ENCODE measurements at regions not wholly inside any gene's neighbourhood (a gene's known extent, or its start where the extent isn't known, plus 50 kb on each side); places are given as distances from the start of the nearest gene placed in this dataset.
"Not testable (repeated sequence)": the region's sequence is repeated elsewhere in the genome, so short reads cannot be mapped to it uniquely, and the experiment has no call there.

DNA sequence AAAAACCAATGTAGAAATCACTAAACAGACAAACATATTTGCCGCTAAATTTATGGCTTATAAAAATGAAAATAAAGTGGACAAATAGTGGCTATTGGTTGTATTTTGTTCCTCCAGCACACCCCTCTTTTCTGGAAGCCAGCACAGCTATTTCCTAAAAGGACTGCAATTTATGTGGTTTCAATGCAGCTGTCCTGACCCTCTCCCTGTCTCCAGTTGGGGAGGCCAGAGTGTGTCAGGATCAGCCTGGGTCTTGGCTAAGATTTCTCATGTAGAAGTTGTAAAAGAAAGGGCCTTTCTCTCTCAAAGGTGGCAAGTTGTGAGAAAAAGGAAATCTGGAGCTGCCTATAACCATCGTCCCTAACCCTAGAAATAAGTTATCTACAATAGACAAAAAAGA is 165.6 kb downstream of the ALDH8A1 start:
- no peak for DNase-seq (ENCODE audit: low read depth)

DNA sequence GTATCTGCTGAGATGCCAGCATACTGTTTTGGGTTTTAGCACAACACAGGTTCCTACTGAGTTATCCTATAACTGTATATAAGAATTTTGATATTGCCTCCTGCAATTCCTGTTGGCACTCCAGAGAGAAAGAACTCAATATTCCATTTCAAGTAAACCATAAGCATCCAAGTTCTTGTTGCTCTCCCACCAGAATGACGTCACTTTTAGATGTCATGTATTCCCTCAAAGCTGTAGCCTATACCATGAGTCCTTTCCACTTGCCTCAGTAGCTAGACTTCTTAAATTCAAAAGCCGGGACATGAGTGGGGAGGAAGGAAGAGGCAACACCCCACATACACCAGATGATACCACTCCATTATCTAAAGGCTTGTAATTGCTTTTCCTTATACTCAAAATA is 171.5 kb downstream of the ALDH8A1 start:
- no peak for DNase-seq (ENCODE audit: low read depth)

DNA sequence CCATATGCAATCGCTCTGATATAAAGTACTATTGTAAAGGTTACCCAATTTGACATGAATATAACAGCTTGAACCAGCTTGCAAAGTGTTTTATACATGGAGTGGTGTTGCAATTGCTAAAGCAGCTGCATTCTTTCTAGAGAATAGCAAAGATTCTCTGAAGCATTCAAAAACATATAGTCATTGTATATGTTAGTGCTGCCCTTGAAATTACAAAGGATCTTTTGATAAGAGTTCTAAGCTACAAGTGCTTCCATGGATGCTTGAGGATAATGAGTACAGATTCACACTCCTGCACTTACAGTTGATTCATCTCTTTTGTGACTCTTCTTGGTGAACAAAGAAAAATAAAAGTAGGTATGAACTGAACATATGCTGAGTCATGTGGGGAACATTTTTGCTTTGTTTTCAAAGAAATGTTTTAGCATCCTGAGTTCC is 175.7 kb downstream of the ALDH8A1 start:
- peak; percentile 27 for DNase-seq (ENCODE audit: low read depth)

DNA sequence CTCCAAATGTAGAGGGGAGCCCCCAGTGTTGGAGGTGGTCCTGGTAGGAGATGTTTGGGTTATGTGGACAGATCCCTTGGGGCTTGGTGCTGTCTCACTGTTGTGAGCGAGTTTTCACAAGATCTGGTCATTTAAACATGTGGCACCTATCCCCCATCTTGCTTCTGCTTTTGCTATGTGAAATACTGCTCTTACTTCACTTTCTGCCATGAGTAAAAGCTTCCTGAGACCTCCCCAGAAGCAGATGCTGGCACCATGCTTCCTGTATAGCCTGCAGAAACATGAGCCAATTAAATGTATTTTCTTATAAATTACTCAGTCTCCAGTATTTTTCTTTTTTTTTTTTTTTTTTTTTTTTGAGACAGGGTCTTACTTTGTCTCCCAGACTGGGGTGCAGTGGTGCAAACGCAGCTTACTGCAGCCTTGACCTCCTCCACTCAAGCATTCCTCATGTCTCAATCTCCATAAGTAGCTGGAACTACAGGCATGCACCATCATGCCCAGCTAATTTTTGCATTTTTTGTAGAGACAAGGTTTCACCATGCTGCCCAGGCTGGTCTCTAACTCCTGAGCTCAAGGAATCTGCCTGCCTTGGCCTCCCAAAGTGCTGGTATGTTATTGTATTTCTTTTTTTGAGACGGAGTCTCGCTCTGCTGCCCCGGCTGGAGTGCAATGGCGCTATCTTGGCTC is 177.1 kb downstream of the ALDH8A1 start:
- DNase-seq (ENCODE audit: low read depth): no peak

DNA sequence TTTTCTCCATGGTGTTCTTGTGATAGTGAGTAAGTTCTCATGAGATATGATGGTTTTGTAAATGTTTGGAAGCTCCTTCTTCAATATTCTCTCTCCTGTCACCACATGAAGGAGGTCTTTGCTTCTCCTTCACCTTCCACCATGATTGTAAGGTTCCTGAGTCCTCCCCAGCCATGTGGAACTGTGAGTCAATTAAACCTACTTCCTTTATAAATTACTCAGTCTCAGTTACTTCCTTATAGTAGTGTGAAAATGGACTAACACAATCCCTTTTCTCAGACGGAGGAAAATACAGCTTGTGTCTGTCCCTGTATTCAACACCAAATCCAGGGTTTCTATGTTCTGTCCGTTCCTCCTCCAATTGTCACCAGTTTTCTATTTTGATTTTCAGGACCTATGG is 181.0 kb downstream of the ALDH8A1 start:
- no peak for DNase-seq (ENCODE audit: low read depth)

DNA sequence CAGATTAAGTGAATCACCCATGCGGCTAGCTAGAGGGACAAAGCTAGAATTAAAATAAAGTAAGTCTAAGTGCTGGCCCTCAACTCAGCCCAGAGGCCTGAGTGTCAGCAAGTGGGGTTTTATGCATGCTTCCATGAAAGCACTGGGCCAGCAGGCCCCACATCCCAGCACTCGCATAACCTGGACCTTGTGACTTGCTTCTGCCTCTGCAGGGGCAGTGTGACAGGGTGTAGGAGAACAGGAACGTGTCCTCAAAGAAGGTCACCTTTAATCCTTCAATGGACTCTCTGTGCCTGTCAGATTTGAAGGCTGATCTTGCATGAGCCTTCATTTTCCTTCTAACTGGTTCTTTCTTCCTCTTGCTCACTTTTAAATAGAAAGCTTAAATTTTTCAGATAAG is 183.4 kb downstream of the ALDH8A1 start:
- DNase-seq (ENCODE audit: low read depth): no peak

DNA sequence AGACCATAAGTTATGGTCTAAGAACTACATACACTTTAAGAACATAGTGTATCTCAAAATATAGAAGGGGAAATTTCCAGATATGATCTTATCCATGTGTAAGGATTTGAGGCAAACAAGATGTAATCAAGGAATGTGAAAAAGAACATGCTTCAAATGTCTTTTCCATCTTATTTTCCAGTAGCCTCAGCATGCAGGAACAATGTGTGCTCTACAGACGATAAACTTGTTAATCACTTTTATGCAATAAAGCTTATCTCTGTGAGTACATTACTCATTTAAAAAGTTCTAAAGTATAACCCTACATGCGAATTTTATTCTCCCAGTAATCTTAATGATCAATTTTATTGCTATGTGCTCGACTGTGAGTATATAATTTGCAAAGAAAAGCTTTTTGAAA is 185.2 kb downstream of the ALDH8A1 start:
- no peak for DNase-seq (ENCODE audit: low read depth)

DNA sequence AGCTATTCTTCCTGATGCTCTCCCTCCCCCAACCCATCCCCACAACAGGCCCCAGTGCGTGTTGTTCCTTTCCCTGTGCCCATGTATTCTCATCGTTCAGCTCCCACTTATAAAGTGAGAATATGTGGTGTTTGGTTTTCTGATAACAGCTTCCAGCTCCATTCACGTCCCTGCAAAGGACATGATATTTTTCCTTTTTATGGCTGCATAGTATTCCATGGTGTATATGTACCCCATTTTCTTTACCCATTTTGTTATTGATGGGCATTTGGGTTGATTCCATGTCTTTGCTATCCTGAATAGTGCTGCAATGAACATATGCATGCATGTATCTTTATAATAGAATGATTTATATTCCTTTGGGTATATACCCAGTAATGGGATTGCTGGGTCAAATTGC is 186.3 kb downstream of the ALDH8A1 start:
- not testable (repeated sequence) for DNase-seq (ENCODE audit: low read depth)

DNA sequence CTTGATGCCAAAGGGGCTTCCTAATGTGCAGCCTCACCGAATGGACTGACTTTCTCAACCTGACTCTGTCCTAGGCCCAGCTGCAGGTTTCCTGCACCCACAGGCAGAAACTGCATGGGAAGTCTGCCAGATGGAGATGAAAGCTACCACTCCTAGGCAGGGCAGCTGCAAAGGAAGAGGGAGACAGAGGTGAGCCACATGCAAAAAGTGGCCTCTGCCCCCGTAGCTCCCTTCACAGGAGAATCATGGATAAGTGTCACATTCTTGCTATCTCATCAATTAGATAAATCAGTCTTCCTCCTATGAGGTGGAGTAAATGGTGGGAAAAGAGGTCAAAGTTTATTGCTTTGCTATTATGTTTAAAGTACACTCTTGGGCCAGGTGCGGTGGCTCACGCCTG is 191.3 kb downstream of the ALDH8A1 start:
- no peak for DNase-seq (ENCODE audit: low read depth)

DNA sequence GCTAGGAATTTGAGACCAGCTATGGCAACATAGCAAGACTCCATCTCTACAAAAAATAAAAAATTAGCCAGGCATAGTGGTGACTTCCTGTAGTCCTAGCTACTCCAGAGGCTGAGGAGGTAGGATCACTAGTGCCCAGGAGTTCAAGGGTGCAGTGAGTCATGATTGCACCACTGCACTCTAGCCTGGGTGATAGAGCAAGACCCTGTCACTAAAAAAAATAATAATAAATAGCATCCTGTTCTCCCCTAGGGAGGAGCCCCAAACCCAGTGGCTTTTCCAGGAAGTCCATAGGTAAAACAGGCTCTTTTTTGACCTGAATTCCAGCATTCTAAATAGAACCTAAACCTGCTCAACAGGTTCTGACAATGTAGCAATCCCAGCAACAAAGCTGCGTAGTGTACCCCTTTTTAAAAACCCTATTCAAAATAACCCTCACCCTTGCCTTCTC is 192.0 kb downstream of the ALDH8A1 start:
- DNase-seq (ENCODE audit: low read depth): no peak

DNA sequence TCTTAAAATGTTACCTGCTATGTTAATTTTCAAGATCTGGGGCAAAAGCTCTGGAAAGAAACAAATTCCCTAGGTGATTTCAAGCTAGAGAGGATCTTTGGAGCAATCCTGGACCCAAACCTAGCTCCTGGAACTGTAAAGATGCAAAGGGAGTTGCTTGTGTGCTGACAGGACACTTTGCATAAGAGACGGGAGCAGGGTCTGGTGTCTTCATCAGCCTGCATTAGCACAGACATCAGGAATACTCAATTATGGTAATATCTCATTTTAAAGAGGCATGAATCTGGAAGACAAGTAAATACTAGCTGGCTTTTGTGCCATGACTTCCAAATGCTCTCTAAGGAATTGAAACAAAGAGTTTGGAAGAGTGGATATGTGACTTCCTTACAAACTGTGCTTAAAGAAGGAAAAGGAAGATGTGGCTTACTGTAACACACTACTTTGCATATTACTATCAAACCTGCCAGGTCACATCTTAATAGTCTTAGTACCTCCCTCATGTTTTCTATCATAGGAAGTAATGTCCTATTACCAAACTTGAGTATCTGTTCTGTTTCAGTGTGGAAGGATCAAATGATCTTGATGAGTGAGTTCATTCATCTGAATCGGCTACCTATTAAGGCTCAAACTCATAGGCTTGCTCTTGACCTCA is 193.4 kb downstream of the ALDH8A1 start:
- no peak for DNase-seq (ENCODE audit: low read depth)

DNA sequence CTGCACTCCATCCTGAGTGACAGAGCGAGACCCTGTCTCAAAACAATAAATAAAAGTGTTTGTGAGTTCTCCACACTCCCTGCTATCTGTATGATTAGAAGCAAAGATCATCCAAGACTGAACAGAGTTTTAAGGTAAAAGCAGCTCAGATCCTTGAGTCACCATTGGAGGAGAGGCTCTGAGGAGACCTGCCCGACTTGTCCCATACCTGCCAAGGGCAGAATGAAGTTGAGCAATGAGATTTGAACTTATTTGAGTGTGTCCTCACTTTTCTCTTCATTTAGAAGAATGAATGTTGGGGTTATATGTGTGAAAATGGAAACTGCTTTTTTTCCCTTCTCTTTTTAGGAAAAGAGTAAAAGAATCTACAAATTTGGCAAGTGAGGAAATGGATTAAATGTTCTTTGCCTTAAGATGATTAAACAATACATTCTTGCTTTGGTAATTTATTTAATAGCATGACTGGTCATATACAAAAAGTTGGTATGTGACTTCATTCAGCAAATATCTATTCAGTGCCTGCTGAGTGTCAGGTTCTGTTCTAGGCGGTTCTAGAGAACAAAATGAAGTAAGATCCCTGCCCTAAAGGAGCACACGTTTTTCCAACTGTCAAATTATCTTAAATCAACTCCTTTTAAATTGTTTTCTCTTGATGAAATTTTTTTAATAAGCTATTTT is 195.7 kb downstream of the ALDH8A1 start:
- no peak for DNase-seq (ENCODE audit: low read depth)

DNA sequence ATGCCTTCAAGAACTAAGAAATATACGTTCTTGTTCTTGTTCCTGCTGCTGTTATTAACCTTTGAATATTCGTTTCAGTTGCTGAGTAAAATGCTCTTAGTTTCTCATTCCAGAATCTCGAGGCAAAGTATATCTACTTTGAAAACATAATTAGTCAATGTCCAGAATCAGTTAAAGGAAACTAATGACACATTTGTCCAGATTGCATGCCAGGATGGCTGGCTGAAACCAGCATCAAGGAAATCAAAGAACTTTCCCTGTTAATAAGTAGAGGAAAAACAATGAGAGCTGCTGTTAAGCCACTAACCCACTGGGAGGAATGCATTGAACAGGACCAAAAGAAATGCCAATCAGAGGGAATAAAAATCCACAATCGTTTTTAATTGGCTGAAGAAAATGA is 196.9 kb downstream of the ALDH8A1 start:
- no peak for DNase-seq (ENCODE audit: low read depth)

DNA sequence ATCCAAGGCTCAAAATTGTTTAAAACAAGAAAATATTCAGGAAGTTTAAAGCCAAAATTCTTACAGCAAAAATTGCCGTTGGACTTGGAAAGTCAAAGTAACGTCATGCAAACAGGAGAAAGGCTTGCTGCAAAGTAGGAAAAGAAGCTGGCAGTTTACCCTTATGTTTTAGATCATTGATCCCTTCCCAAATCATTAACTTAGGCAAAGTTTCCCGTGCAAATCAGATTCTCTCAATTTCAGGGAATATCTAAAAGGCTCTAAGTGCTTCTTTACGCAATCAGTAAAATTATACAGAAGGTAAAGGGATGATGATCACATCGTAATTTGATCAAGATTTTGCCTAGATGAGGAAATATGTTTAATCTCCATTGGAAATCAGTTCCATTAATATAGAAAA is 197.5 kb downstream of the ALDH8A1 start:
- no peak for DNase-seq (ENCODE audit: low read depth)

DNA sequence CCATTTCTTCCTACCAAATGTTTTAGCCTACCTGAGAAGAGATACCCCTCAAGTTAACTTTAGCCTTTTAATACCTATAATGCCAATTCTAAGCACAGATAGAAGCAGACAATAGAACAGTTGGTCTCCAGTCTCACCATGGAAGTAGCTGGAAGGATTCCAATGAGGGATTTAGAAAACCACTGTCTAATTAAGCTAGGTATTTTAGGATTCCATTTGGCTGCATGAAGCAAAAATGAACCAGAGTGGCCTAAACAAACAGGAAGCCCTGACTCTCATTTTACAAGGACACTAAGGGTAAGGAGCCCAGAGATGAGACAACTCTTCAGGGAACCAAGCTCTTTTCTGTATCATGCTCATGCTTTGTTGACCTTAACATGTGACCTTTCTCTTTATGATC is 199.2 kb downstream of the ALDH8A1 start:
- peak; percentile 50 for DNase-seq (ENCODE audit: low read depth)

DNA sequence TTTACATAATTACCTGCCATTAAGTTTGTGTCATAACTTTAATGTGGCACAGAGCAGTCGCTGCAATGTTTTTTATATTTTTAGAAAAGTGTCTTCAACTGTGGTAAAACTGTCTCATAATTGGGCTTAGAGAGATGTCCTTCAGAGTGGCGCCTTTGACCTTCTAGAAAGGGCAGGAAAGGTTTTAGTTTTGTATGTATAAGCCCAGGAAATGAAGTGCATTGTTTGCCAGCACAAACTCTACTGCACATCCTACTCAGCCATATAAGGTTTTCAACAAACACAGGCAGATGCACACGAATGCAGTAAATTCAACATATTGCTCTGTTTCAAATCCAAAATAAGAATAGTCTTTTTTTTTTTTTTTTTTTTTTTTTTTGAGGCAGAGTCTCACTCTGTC is 201.4 kb downstream of the ALDH8A1 start:
- no peak for DNase-seq (ENCODE audit: low read depth)

DNA sequence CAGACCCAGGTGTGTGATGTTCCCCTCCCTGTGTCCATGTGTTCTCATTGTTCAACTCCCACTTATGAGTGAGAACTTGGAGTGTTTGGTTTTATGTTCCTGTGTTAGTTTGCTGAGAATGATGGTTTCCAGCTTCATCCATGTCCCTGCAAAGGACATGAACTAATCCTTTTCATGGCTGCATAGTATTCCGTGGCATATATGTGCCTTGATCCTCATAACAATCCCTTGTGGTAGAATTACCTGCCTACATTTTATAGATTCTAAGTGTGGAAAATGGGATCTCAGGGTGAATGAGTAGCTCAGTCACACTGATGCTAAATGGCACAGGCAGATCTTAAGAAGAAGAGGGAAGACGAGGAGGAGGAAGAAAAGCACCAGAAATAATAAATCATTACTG is 202.7 kb downstream of the ALDH8A1 start:
- not testable (repeated sequence) for DNase-seq (ENCODE audit: low read depth)

DNA sequence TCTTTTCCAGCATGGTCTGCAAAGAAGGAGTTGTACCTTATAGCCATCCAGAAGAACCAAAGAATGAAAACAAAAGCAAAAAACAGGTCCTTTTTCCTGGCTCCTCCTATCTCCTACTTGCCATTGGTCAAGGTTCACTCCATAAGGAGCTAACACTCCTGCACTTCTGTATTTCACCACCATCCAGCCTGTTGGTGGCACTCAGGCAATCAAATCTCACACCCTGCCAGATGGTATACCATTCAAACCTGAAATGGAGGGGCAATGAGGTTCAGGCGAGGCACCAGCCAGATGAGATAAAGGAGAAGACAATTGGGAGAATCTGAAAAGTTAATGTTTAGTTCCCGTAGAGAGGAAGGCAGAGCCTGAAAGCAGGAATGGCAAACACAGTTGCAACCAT is 203.8 kb downstream of the ALDH8A1 start:
- no peak for DNase-seq (ENCODE audit: low read depth)

DNA sequence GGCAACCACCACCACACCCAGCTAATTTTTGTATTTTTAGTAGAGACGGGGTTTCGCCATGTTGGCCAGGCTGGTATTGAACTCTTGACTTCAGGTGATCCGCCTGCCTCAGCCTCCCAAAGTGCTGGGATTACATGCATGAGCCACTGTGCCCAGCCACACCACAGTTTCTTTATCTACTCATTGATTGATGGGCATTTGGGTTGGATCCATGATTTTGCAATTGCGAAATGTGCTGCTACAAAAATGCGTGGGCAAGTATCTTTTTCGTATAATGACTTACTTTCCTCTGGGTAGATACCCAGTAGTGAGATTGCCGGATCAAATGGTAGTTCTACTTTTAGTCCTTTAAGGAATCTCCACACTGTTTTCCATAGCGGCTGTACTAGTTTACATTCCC is 204.7 kb downstream of the ALDH8A1 start:
- DNase-seq (ENCODE audit: low read depth): not testable (repeated sequence)

DNA sequence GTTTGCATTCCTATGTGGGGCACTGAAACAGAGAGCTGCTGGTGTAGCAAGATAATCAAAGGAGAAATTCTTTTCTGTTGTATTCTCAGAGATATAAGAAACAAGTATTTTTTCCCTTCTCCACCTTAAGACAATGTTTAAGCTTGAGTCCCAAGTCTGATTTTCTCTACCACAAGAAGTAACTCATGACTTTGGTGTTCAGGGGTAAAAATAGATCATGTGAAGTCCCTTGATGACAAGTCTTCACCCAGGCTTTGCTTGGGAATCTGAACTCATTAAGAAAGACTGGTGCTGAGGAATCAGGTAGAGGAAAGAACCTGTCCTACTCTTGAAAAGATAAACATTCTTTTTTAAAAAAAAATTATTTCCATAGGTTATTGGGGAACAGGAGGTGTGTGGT is 205.6 kb downstream of the ALDH8A1 start:
- no peak for DNase-seq (ENCODE audit: low read depth)

DNA sequence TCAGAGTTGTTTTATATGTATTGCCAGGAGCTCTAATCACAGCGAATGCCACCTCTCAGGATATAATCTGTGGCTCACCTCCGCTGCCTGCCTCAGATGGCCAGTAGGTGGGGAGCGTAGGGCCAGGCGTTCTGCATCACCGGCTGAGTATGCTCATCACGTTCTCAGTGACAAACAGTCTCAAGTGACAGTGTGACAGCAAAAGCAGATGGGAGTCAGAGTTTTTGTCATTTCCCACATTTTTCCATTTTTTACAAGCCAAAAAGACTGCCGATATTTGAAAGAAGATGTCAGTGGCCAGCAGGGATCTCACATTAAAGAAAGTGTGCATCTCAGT is 208.7 kb downstream of the ALDH8A1 start:
- DNase-seq (ENCODE audit: low read depth): no peak

DNA sequence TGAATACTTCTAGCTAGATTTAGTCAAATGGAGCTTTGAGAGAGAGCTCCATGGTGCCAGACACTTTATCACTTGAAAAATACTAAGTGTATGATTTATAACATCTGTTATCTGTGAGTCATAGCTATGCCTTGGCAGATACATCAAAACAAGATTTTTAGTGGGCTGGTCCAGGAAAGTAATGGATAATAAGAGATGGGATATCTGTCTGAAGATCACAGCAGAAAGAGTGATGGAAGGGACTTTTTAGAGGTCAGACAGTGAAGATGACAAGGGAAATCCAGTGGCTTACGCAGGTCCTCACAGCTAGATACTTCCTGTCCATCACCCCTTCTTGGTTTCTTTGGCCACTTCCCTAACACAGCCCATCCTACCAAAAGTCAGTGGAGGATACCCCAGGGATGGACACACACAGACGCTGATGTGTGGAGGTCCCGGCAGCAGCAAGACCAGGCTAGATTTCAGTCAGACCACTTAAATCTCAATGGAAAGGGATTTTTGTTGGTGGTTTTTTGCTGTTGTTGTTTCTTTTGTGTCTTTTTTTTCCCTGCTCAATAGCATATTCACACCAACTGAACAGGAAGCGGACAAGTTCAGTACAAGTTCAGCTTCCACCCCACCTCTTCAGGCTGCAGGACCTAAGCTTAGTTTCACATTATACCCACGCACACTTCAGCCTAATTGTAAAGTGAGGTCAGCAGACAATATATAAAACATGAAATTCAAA is 209.3 kb downstream of the ALDH8A1 start:
- peak; percentile 71 for DNase-seq (ENCODE audit: low read depth)

DNA sequence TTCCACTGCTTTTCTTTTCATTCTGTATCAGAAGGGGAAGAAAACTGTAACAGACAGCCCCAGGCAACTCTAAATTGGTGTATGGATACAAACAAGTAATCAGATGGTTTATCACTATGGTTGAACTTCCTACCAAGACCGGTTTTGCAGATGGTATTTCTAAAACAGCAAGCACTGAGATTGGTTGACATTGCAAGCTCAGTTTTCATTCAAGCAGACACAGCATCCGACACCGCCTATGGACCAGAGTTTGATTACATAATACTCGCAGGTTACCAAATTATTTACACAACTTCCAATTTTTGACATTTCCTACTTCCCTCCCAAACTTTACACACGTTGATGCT is 209.9 kb downstream of the ALDH8A1 start:
- DNase-seq (ENCODE audit: low read depth): no peak

Data from RPMI7951 (cell line).